ENCODE measurements at regions not wholly inside any gene's neighbourhood (a gene's known extent, or its start where the extent isn't known, plus 50 kb on each side); places are given as distances from the start of the nearest gene placed in this dataset.

GRCh38 chr13:47230155-47230554, 333.3 kb upstream of the HTR2A start:
- H3K4me1 Mint-ChIP-seq: no peaks in the 10 kb centered on the region
- no peak overlapping the region for H3K4me3 Mint-ChIP-seq
- Histone ChIP-seq H3K4me3 (ENCODE audit: low read length) (no peak overlapping the region), H3K36me3 (ENCODE audit: control insufficient read depth, insufficient read depth, low read length) (no peaks in the 10 kb centered on the region), H3K27ac (ENCODE audit: low read length) (no peak overlapping the region), H3K9me3 (ENCODE audit: control insufficient read depth, insufficient read depth, low read length) (peaks cover 2% of the 10 kb centered on the region), H3K4me1 (ENCODE audit: control insufficient read depth, insufficient read depth, low read length) (no peaks in the 10 kb centered on the region), H3K27me3 (ENCODE audit: control insufficient read depth, insufficient read depth, low read length) (no peaks in the 10 kb centered on the region)
- peaks cover 15 to 16% of the 10 kb centered on the region in 2 donors for H3K9me3 Mint-ChIP-seq
- ATAC-seq (no peak), DNase-seq (no peak)
- intact Hi-C loops (cut with micrococcal nuclease): no loop called here
- 100% methylated on average over 1 of the region's 2 CpGs for WGBS (ENCODE audit: insufficient coverage)
- TF ChIP-seq CTCF (IDR thresholded peaks at IDR 0.05): no peak
- no peak overlapping the region for H3K27ac Mint-ChIP-seq
- H3K27me3 Mint-ChIP-seq (ENCODE audit: low read depth in 2 of 2): no peaks in the 10 kb centered on the region
- H3K36me3 Mint-ChIP-seq: peaks cover 15% of the 10 kb centered on the region

- intact Hi-C loops (cut with micrococcal nuclease): no loop called here
- no peaks in the 10 kb centered on the region for H3K4me1 Mint-ChIP-seq
- Histone ChIP-seq H3K36me3 (ENCODE audit: control insufficient read depth, insufficient read depth, low read length) (no peaks in the 10 kb centered on the region), H3K4me1 (ENCODE audit: control insufficient read depth, insufficient read depth, low read length) (no peaks in the 10 kb centered on the region), H3K9me3 (ENCODE audit: control insufficient read depth, insufficient read depth, low read length) (peaks cover 2% of the 10 kb centered on the region), H3K27ac (ENCODE audit: low read length) (no peak overlapping the region), H3K27me3 (ENCODE audit: control insufficient read depth, insufficient read depth, low read length) (no peaks in the 10 kb centered on the region), H3K4me3 (ENCODE audit: low read length) (no peak overlapping the region)
- no peak overlapping the region for H3K4me3 Mint-ChIP-seq
- H3K36me3 Mint-ChIP-seq: peaks cover 15% of the 10 kb centered on the region
- DNase-seq (no peak), ATAC-seq (no peak)
- H3K27me3 Mint-ChIP-seq (ENCODE audit: low read depth in 2 of 2): no peaks in the 10 kb centered on the region
- no peak for TF ChIP-seq CTCF (IDR thresholded peaks at IDR 0.05)
- no peak overlapping the region for H3K27ac Mint-ChIP-seq
- H3K9me3 Mint-ChIP-seq: peaks cover 11 to 15% of the 10 kb centered on the region in 2 donors
These were observed 329.7 kb upstream of the HTR2A start for GRCh38 chr13:47226516-47226915.

GRCh38 chr13:47220453-47221140, 323.7 kb upstream of the HTR2A start:
- H3K9me3 ChIP-seq (ENCODE audit: control insufficient read depth, insufficient read depth, low read length): no peaks in the 10 kb centered on the region
- TF ChIP-seq CTCF (IDR thresholded peaks at IDR 0.05): no peak
- Mint-ChIP-seq H3K4me3 (no peak overlapping the region), H3K27me3 (ENCODE audit: low read depth in 2 of 2) (no peaks in the 10 kb centered on the region), H3K4me1 (no peaks in the 10 kb centered on the region), H3K9me3 (peaks cover 2 to 3% of the 10 kb centered on the region in 2 donors), H3K27ac (no peak overlapping the region), H3K36me3 (no peaks in the 10 kb centered on the region)
- intact Hi-C loops (cut with micrococcal nuclease): no loop called here
- no peaks in the 10 kb centered on the region for H3K36me3 ChIP-seq (ENCODE audit: control insufficient read depth, insufficient read depth, low read length)
- H3K4me3 ChIP-seq (ENCODE audit: low read length): no peak overlapping the region
- no peak for DNase-seq
- no peaks in the 10 kb centered on the region for H3K4me1 ChIP-seq (ENCODE audit: control insufficient read depth, insufficient read depth, low read length)
- no peaks in the 10 kb centered on the region for H3K27me3 ChIP-seq (ENCODE audit: control insufficient read depth, insufficient read depth, low read length)
- 76% methylated on average over 3 of the region's 3 CpGs for WGBS (ENCODE audit: insufficient coverage)
- H3K27ac ChIP-seq (ENCODE audit: low read length): no peak overlapping the region
- ATAC-seq: no peak

- no peak overlapping the region for H3K27ac Mint-ChIP-seq
- no peak for TF ChIP-seq CTCF (IDR thresholded peaks at IDR 0.05)
- no peaks in the 10 kb centered on the region for H3K27me3 Mint-ChIP-seq (ENCODE audit: low read depth in 2 of 2)
- H3K4me1 Mint-ChIP-seq: no peaks in the 10 kb centered on the region
- Histone ChIP-seq H3K27ac (ENCODE audit: low read length) (no peak overlapping the region), H3K9me3 (ENCODE audit: control insufficient read depth, insufficient read depth, low read length) (no peaks in the 10 kb centered on the region), H3K27me3 (ENCODE audit: control insufficient read depth, insufficient read depth, low read length) (no peaks in the 10 kb centered on the region), H3K4me1 (ENCODE audit: control insufficient read depth, insufficient read depth, low read length) (no peaks in the 10 kb centered on the region), H3K36me3 (ENCODE audit: control insufficient read depth, insufficient read depth, low read length) (no peaks in the 10 kb centered on the region), H3K4me3 (ENCODE audit: low read length) (no peak overlapping the region)
- H3K9me3 Mint-ChIP-seq: peaks cover 0 to 3% of the 10 kb centered on the region in 2 donors
- H3K36me3 Mint-ChIP-seq: no peaks in the 10 kb centered on the region
- no peak for DNase-seq
- H3K4me3 Mint-ChIP-seq: no peak overlapping the region
- no peak for ATAC-seq
- WGBS (ENCODE audit: insufficient coverage): no CpG with 5 or more reads among the region's 2 CpGs
- intact Hi-C loops (cut with micrococcal nuclease): no loop called here
These were observed 321.8 kb upstream of the HTR2A start for GRCh38 chr13:47218611-47219010.
